ENCODE measurements at regions not wholly inside any gene's neighbourhood (a gene's known extent, or its start where the extent isn't known, plus 50 kb on each side); places are given as distances from the start of the nearest gene placed in this dataset.

DNA sequence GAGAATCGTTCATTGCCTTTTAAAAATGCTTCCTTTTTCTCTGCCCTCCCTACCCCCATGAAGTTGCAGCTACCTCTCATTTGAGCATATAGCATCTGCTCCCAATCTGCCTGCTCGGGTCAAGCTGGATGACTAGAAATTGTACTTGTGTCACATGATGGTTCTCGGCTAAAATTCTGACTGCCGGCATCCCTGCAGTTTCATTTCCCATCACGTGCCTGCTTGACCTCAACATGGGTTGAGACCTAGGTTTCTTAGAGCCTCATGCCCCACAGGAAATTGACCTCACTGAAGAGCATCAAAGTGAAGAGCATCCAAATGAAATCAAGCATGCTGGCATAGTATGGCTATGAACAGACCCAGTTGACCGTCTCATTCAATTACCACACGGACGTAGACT lies 581.6 kb upstream of the PSMD7 start:
- Histone ChIP-seq H3K23ac (ENCODE audit: insufficient read length) (no peak overlapping the region), H3K36me3 (ENCODE audit: control insufficient read depth in 2 of 4, insufficient read depth in 4 of 4, low read length in 3 of 4) (no peaks in the 10 kb centered on the region), H3K4me3 (ENCODE audit: extremely low read depth in 1 of 4, insufficient read depth in 2 of 4, low read depth in 3 of 4, low read length in 4 of 4) (no peak overlapping the region), H3K4me2 (ENCODE audit: insufficient read depth in 1 of 2, low read depth in 2 of 2, low read length in 2 of 2) (no peak overlapping the region), H2BK15ac (ENCODE audit: low read length) (no peak overlapping the region), H3K27me3 (replicated peaks in 1 of 4; ENCODE audit: control insufficient read depth in 3 of 4, extremely low read depth in 1 of 4, insufficient read depth in 3 of 4, low read length in 3 of 4) (no peaks in the 10 kb centered on the region), H3K4me1 (replicated peaks in 1 of 4; ENCODE audit: control insufficient read depth in 3 of 4, insufficient read depth in 4 of 4, low read length in 3 of 4) (peaks cover 0 to 8% (median 1%) of the 10 kb centered on the region in 4 experiments; a peak in 2 of 7 replicates), H2BK12ac (ENCODE audit: low read depth, low read length) (peak overlapping the region; percentile 33; the same call in 1 of the 2 replicates), H3K9me3 (ENCODE audit: insufficient read depth in 2 of 2, low read depth in 1 of 2, low read length in 1 of 2) (no peaks in the 10 kb centered on the region), H3K79me2 (ENCODE audit: control insufficient read depth in 1 of 2, insufficient read depth in 2 of 2, low read length in 2 of 2) (no peaks in the 10 kb centered on the region), H3K79me1 (ENCODE audit: low read depth, low read length) (no peaks in the 10 kb centered on the region), H2BK120ac (replicated peaks; ENCODE audit: low read depth, low read length) (no peak overlapping the region), H4K8ac (ENCODE audit: extremely low read depth, insufficient read depth, low read length) (no peak overlapping the region), H3K56ac (replicated peaks; ENCODE audit: insufficient read length, low read depth, low read length) (no peak overlapping the region), H2AK5ac (ENCODE audit: low read depth, low read length) (no peak overlapping the region), H4K91ac (replicated peaks; ENCODE audit: insufficient read length, low read length) (peak overlapping the region; percentile 34), H4K5ac (ENCODE audit: insufficient read length, low read depth, low read length) (no peak overlapping the region), H3K27ac (ENCODE audit: low read depth, low read length) (no peak overlapping the region), H3K9ac (replicated peaks in 1 of 4; ENCODE audit: extremely low read depth in 1 of 4, low read depth in 3 of 4, low read length in 3 of 4) (no peak overlapping the region), H4K20me1 (replicated peaks in 1 of 2; ENCODE audit: control insufficient read depth in 1 of 2, insufficient read depth in 2 of 2, low read length in 2 of 2) (no peaks in the 10 kb centered on the region), H3K18ac (ENCODE audit: extremely low read depth, low read length) (no peak overlapping the region), H2BK5ac (ENCODE audit: low read depth, low read length) (no peak overlapping the region), H2BK20ac (ENCODE audit: low read length) (no peak overlapping the region), H3K4ac (replicated peaks; ENCODE audit: insufficient read length, low read depth, low read length) (no peak overlapping the region), H2AFZ (ENCODE audit: low read length) (0 out of 2 replicates have a peak overlapping the region, but pooled peaks have one; percentile 95), H3K14ac (ENCODE audit: insufficient read length) (no peak overlapping the region), H3K23me2 (ENCODE audit: low read depth, low read length) (no peaks in the 10 kb centered on the region)
- WGBS, 2 experiments (ENCODE audit: extremely low coverage in 1 of 2, insufficient coverage in 1 of 2, insufficient read length in 1 of 2, insufficient replicate concordance in 2 of 2, low coverage in 1 of 2, low lambda C conversion rate in 2 of 2, missing lambda C conversion rate in 1 of 2), result 94% methylated on average over 8 of the region's 8 CpGs; no CpG with 5 or more reads in 1 of the 2 experiments
- FAIRE-seq (no peak), DNase-seq (ENCODE audit: low read depth in 1 of 2, low spot score in 2 of 2) (no peak)
- ChIA-PET CTCF (ENCODE audit: partially characterized antibody) (interaction anchor here (0.6 to 4.8 kb wide), 15 partner anchors 8 to 535 kb away, joined by 3 to 32 read pairs (median 4); no protein-coding TSS in a partner anchor), POLR2A (ENCODE audit: partially characterized antibody) (no interaction called here)
- TF ChIP-seq PHF8 (conservative IDR thresholded peaks at IDR 0.05; ENCODE audit: low read depth, low read length), result no peak
- TF ChIP-seq, protein P1, sequence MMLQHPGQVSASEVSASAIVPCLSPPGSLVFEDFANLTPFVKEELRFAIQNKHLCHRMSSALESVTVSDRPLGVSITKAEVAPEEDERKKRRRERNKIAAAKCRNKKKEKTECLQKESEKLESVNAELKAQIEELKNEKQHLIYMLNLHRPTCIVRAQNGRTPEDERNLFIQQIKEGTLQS (IDR thresholded peaks at IDR 0.05; ENCODE audit: insufficient read depth, low read depth, low read length), result no peak
- TF ChIP-seq SP1 (IDR thresholded peaks at IDR 0.05; ENCODE audit: low read depth, low read length), result no peak
- TF ChIP-seq SIRT6 (IDR thresholded peaks at IDR 0.05; ENCODE audit: low read length), result no peak
- TF ChIP-seq YY1 (IDR thresholded peaks at IDR 0.05; ENCODE audit: low read depth, low read length), result no peak
- TF ChIP-seq BACH1 (IDR thresholded peaks at IDR 0.05; ENCODE audit: low read length), result no peak
- no peak for TF ChIP-seq JUND (IDR thresholded peaks at IDR 0.05; ENCODE audit: low read length)
- TF ChIP-seq EP300 (IDR thresholded peaks at IDR 0.05; ENCODE audit: borderline replicate concordance in 1 of 2, low read depth in 2 of 2, low read length in 2 of 2), result no peak
- TF ChIP-seq, protein P2, sequence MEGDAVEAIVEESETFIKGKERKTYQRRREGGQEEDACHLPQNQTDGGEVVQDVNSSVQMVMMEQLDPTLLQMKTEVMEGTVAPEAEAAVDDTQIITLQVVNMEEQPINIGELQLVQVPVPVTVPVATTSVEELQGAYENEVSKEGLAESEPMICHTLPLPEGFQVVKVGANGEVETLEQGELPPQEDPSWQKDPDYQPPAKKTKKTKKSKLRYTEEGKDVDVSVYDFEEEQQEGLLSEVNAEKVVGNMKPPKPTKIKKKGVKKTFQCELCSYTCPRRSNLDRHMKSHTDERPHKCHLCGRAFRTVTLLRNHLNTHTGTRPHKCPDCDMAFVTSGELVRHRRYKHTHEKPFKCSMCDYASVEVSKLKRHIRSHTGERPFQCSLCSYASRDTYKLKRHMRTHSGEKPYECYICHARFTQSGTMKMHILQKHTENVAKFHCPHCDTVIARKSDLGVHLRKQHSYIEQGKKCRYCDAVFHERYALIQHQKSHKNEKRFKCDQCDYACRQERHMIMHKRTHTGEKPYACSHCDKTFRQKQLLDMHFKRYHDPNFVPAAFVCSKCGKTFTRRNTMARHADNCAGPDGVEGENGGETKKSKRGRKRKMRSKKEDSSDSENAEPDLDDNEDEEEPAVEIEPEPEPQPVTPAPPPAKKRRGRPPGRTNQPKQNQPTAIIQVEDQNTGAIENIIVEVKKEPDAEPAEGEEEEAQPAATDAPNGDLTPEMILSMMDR (IDR thresholded peaks at IDR 0.05; ENCODE audit: control extremely low read depth in 1 of 3, insufficient read depth in 1 of 3, low read depth in 1 of 3, low read length in 3 of 3), result no peak
- TF ChIP-seq TCF12 (IDR thresholded peaks at IDR 0.05; ENCODE audit: low read depth, low read length), result no peak
- TF ChIP-seq POLR2A (IDR thresholded peaks at IDR 0.05; ENCODE audit: control extremely low read depth in 1 of 2, low read depth in 2 of 2, low read length in 2 of 2), result no peak
- TF ChIP-seq CEBPB (IDR thresholded peaks at IDR 0.05; ENCODE audit: low read depth, low read length), result no peak
- TF ChIP-seq SRF (IDR thresholded peaks at IDR 0.05; ENCODE audit: low read depth, low read length), result no peak

Measured in H1 (cell line).